Activated T-helper 2 cell treated with anti-CD3 and anti-CD28 coated beads, Interferon-gamma antibody, Interleukin-2, Interleukin-4, amounts not matched to agents 10 μg/mL and 5 μg/mL and 100 μg/mL, durations not matched to agents 14 hours and 24 hours and 36 hours (primary cell): ENCODE measurements at regions not wholly inside any gene's neighbourhood (a gene's known extent, or its start where the extent isn't known, plus 50 kb on each side); places are given as distances from the start of the nearest gene placed in this dataset.

Experiments
- DNase-seq: peaks from one replicate; pipeline ENCODE4 v3.0.0; 2021; ENCODE audit warnings: low spot score
- H3K27ac Mint-ChIP-seq: one replicate; pipeline ENCODE4 v1.8.0; 2021; ENCODE audit warnings: mixed read lengths
- H3K27me3 Mint-ChIP-seq: one replicate; pipeline ENCODE4 v1.8.0; 2021; ENCODE audit warnings: low read depth, mixed read lengths
- H3K36me3 Mint-ChIP-seq: one replicate; pipeline ENCODE4 v1.8.0; 2021; ENCODE audit warnings: low read depth, mixed read lengths
- H3K4me1 Mint-ChIP-seq: one replicate; pipeline ENCODE4 v1.8.0; 2021; ENCODE audit warnings: low read depth, mixed read lengths
- H3K4me3 Mint-ChIP-seq: one replicate; pipeline ENCODE4 v1.8.0; 2021; ENCODE audit warnings: low read depth, mild to moderate bottlenecking, moderate library complexity, mixed read lengths
- H3K9me3 Mint-ChIP-seq: one replicate; pipeline ENCODE4 v1.8.0; 2021; ENCODE audit warnings: mixed read lengths
- intact Hi-C: fragments of 100-400 bp; cut with micrococcal nuclease; formaldehyde crosslinking; loops from one replicate; pipeline ENCODE4 v1.15.1; 2023

DNA sequence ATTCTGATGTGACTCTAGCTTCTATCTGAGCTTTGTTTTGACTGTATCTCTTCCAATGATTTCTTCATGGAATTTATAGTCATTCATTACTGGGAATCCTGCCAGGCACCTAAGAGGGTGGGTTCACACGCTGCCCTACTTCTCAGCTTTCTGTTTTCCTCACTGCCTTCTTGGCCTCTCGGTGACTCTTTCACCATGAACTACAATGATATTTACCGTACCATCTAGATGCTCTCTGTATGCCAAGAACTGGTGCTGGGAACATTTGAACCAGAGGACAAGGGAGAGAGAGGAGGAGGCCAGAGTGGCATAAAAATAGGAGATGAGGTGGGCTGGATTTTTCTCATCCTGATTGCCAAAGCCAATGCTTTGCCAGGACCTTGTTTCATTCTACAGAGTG lies 280.0 kb upstream of the P2RY1 start:
- Mint-ChIP-seq H3K27me3 (peaks cover 3% of the 10 kb centered on the region), H3K4me3 (no peak overlapping the region)
- intact Hi-C loops, result no loop called here

DNA sequence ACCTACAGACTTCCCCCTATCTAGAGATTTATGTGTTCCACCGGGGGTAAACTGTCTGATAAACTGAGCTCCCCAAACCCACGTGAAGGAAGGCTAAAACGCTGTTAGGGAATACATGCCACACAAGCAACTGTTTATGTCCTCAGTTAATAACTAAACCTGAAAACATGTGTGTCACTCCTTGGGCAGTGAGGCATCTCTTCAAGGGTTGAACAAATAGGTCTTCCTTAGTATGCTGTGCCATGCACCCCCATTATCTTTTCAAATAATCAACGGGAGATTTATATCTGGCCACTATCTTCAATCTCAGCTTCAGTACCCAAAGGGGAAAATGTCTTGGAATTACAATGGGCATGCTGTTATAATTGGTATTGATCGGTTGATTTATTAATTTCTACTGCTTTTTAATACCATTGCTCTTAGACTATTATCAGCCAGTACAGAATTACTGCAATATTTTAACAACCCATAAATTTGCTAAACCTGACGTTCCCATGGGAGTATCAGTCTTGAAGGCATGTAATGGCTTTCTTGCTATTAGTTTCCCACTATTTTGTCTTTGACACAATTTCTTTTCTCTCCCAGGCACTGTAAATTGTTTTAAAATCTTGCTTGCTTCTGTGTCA lies 279.2 kb upstream of the P2RY1 start:
- peaks cover 13% of the 10 kb centered on the region for H3K9me3 Mint-ChIP-seq
- intact Hi-C loops, result no loop called here
- no peak overlapping the region for H3K4me3 Mint-ChIP-seq
- DNase-seq, result no peak
- no peak overlapping the region for H3K27ac Mint-ChIP-seq
- no peaks in the 10 kb centered on the region for H3K36me3 Mint-ChIP-seq
- peaks cover 3% of the 10 kb centered on the region for H3K27me3 Mint-ChIP-seq
- H3K4me1 Mint-ChIP-seq, result peaks cover 6% of the 10 kb centered on the region

More for the DNA sequence above, 280.0 kb upstream of the P2RY1 start:
- H3K4me1 Mint-ChIP-seq, result peaks cover 6% of the 10 kb centered on the region
- peaks cover 13% of the 10 kb centered on the region for H3K9me3 Mint-ChIP-seq
- DNase-seq, result no peak
- no peaks in the 10 kb centered on the region for H3K36me3 Mint-ChIP-seq
- H3K27ac Mint-ChIP-seq, result no peak overlapping the region

DNA sequence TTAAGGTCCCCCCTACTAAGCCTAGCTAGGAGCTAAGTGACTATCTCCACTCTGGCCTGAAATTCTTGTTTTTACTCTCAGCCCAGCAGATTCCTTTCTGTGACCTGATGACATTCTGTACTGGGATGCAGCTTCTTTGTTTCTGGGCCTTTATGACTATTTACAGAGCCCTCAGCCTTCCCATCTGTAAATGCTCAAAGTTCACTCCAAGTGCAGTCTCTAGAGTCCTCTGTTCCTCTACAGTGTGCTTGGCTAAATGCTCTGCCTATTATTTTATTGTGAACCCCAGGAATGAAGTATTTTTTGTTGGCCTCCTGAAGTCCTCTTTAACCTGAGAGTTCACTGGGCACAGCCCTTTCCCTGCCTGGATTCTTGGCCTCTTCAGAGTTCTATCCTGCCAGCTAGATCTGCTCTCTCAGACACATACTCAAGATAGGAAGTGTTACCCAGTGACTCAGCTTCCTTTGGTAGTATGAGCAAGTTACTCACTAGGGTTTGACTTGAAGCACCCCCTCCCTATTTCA lies 278.1 kb upstream of the P2RY1 start:
- Mint-ChIP-seq H3K4me1 (peaks cover 6% of the 10 kb centered on the region), H3K4me3 (no peak overlapping the region), H3K27ac (no peak overlapping the region), H3K36me3 (no peaks in the 10 kb centered on the region), H3K27me3 (peaks cover 2% of the 10 kb centered on the region), H3K9me3 (peaks cover 13% of the 10 kb centered on the region)
- intact Hi-C loops, result no loop called here
- DNase-seq, result no peak

DNA sequence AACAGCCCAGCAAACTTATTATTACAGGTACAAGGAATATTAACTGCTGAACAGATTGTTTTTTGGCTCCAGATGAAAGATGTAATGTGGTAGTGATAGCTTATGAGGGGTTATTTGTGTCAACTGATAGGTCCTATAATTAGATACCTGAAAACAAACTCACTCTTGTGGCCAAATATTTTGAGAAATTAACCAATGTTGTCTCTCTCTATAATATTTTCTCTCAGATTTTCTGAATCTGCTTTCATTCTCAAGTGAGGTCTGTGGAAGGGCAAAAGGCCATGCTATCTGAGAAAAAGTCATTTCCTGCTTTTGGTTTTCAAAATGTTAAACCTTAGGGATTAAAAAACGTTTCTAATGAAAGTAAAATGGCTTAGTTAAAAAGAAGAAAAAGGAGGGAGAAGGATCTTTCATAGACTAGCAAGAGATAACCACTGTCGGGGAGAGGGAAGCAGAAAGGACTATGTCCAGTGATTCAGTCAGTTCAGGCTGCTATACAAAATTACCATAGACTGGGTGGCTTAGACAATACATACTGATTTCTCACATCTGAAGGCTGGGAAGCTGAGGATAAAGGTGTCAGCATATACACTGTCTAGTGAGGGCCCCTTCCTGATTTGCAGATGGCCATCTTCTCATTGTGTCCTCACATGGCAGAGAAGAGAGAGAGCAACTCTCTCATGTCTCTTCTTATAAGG lies 277.5 kb upstream of the P2RY1 start:
- H3K27ac Mint-ChIP-seq, result no peak overlapping the region

DNA sequence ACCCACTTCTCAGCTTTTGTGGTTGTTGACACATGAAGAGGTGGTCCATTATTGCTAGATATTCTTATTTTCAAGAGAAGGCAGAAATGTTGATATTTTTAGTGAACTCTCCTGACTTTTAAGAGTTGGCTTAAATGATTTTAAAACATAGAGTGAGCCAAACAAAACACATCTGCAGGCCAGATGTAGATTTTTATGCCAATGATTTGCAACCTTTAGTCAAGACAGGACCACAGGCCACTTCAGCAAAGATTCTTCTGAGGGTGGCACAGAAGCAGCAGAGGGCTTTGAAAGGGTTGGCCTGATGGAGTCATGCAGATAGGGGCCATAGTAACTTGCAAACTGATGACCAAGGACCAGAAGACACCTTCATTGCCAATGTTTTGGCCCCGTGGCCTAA lies 276.5 kb upstream of the P2RY1 start:
- no peak overlapping the region for H3K27ac Mint-ChIP-seq
- H3K36me3 Mint-ChIP-seq, result no peaks in the 10 kb centered on the region
- peaks cover 6% of the 10 kb centered on the region for H3K4me1 Mint-ChIP-seq
- H3K4me3 Mint-ChIP-seq, result no peak overlapping the region
- intact Hi-C loops, result no loop called here
- peaks cover 13% of the 10 kb centered on the region for H3K9me3 Mint-ChIP-seq
- peaks cover 2% of the 10 kb centered on the region for H3K27me3 Mint-ChIP-seq
- no peak for DNase-seq

More for the DNA sequence above, 277.5 kb upstream of the P2RY1 start:
- Mint-ChIP-seq H3K9me3 (peaks cover 13% of the 10 kb centered on the region), H3K4me3 (no peak overlapping the region), H3K27me3 (peaks cover 2% of the 10 kb centered on the region), H3K4me1 (peaks cover 6% of the 10 kb centered on the region), H3K36me3 (no peaks in the 10 kb centered on the region)
- intact Hi-C loops, result no loop called here
- DNase-seq, result no peak

DNA sequence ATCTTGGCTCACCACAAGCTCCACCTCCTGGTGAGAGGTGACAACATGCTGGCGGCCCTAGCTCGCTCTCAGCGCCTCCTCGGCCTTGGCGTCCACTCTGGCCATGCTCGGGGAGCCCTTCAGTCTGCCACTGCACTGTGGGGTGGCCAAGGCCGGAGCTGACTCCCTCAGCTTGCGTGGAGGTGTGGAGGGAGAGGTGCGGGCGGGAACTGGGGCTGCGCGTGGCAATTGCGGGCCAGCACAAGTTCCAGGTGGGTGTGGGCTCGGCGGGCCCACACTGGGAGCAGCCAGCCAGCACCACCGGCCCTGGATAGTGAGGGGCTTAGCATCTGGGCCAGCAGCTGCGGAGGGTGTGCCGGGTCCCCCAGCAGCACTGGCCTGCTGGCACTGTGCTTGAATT lies 275.7 kb upstream of the P2RY1 start:
- peaks cover 13% of the 10 kb centered on the region for H3K9me3 Mint-ChIP-seq

DNA sequence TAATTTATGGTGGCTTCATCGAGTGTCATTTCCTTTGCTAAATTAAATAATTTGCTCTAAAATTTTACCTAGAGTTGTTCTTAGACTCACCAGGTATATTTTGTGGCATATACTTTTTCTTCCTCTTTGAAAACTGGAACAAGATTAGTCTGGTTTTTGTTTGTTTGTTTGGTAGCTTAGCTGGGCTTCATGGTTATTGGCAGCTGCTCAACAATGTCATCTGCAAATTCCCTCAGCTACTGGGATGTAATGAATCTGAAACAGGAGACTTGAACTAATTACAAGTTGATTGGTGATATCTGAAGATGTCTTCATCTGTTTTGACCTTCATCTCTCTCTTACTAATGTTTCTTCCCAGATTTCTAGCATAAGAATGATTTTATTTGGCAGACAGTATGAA lies 270.5 kb upstream of the P2RY1 start:
- H3K27me3 Mint-ChIP-seq, result peaks cover 12% of the 10 kb centered on the region
- H3K4me1 Mint-ChIP-seq, result no peaks in the 10 kb centered on the region
- intact Hi-C loops, result no loop called here
- no peak for DNase-seq
- H3K9me3 Mint-ChIP-seq, result no peaks in the 10 kb centered on the region
- no peak overlapping the region for H3K4me3 Mint-ChIP-seq
- H3K27ac Mint-ChIP-seq, result no peak overlapping the region
- H3K36me3 Mint-ChIP-seq, result no peaks in the 10 kb centered on the region

More for the DNA sequence above, 275.7 kb upstream of the P2RY1 start:
- DNase-seq, result no peak
- Mint-ChIP-seq H3K4me3 (no peak overlapping the region), H3K36me3 (no peaks in the 10 kb centered on the region), H3K27ac (no peak overlapping the region), H3K27me3 (peaks cover 2% of the 10 kb centered on the region), H3K4me1 (peaks cover 6% of the 10 kb centered on the region)
- intact Hi-C loops, result no loop called here

DNA sequence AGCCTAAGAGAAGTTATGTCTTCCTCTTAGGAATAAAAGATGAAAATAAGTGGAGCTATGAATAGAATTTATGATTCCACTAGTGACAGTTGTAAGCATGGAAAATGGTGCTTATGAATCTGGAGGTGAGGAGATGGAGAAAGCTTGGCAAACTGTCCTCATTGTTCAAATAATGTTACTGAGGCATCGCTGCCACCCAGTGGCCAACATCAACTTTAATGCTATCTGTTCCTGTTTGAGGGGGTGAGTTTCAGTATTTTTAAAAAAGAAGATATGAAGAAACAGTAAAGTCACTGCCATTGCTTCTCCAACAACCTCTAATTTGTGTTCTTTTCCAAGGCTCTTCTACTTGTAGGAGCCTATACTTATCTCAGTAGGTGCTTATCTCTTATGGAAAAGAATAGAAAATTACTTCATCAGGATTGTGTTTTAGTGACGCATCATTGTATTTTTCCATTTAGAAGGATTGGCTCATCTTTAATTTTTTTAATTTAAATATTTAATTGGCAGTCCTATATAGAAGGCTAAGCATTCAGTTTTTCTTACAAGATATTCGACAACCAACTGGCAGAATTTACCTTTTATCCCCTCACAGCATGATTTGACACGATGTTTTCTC lies 260.4 kb upstream of the P2RY1 start:
- H3K27me3 Mint-ChIP-seq, result peaks cover 36% of the 10 kb centered on the region
- H3K36me3 Mint-ChIP-seq, result no peaks in the 10 kb centered on the region
- no peak overlapping the region for H3K27ac Mint-ChIP-seq
- no peak overlapping the region for H3K4me3 Mint-ChIP-seq
- intact Hi-C loops, result loop anchor here (1.0 kb wide), 1 partner anchor 99 kb away; no protein-coding TSS in a partner anchor
- H3K9me3 Mint-ChIP-seq, result no peaks in the 10 kb centered on the region
- no peaks in the 10 kb centered on the region for H3K4me1 Mint-ChIP-seq
- no peak for DNase-seq

DNA sequence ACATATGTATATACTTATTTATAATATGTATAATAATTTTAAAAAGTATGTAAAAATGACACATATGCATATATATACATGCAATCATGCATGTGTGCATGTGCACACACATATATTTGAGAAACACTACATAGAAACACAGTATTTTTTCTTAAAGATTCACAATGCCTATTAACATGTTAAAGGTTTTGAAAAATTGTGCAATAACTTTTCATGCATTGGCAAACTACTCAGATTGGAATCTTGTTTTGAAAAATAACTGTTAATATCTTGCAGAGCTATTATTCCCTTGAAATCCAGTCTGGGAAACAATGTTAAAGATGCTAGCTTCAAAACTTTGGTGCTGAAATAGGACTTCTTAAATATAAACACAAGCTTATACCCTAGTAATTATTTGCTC lies 256.2 kb upstream of the P2RY1 start:
- intact Hi-C loops, result no loop called here
- no peak for DNase-seq
- Mint-ChIP-seq H3K36me3 (no peaks in the 10 kb centered on the region), H3K27ac (no peak overlapping the region), H3K9me3 (no peaks in the 10 kb centered on the region), H3K4me1 (no peaks in the 10 kb centered on the region), H3K27me3 (peaks cover 41% of the 10 kb centered on the region), H3K4me3 (no peak overlapping the region)

DNA sequence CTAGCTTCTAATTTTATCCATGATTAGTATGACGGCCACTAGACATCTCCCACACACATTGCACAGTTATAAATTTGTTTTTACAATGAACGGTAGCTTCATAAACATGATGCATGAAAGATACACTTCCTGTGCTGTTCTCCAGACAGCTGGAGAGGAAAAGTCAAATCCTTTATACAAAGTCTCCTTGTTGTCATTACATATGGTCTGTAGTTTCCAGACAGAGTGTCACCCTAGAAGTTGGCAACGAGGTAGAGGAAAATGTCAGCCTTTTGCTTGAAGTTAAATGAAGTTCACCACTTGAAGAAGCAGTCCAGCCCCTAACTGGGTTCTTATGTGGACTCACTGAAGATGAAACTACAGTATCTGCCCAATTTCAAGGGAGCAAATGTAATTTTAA lies 253.0 kb upstream of the P2RY1 start:
- intact Hi-C loops, result no loop called here
- DNase-seq, result no peak
- Mint-ChIP-seq H3K9me3 (no peaks in the 10 kb centered on the region), H3K36me3 (no peaks in the 10 kb centered on the region), H3K27me3 (peaks cover 37% of the 10 kb centered on the region), H3K4me1 (no peaks in the 10 kb centered on the region), H3K27ac (no peak overlapping the region), H3K4me3 (no peak overlapping the region)

DNA sequence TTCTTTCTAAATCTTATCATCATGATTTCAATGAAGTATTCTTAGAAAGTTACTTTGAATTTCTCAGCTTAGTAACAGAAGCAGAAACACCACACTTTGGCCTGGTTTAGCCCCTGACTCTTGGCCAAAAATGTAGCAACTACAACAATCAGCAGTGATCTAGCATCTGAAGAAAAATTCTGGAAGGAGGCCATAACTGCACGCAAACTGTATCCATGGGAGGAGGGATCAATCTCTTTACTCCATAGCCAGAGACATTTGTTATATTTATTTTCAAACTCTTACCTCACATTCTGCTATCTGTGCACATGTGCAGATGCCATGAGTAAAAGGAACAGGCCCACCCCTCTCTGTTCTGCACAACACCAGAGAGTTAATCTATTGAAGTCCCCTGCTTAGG lies 251.0 kb upstream of the P2RY1 start:
- no peak overlapping the region for H3K4me3 Mint-ChIP-seq
- DNase-seq, result no peak
- H3K9me3 Mint-ChIP-seq, result no peaks in the 10 kb centered on the region
- H3K36me3 Mint-ChIP-seq, result no peaks in the 10 kb centered on the region
- H3K27me3 Mint-ChIP-seq, result peaks cover 34% of the 10 kb centered on the region
- intact Hi-C loops, result no loop called here
- no peaks in the 10 kb centered on the region for H3K4me1 Mint-ChIP-seq
- no peak overlapping the region for H3K27ac Mint-ChIP-seq

DNA sequence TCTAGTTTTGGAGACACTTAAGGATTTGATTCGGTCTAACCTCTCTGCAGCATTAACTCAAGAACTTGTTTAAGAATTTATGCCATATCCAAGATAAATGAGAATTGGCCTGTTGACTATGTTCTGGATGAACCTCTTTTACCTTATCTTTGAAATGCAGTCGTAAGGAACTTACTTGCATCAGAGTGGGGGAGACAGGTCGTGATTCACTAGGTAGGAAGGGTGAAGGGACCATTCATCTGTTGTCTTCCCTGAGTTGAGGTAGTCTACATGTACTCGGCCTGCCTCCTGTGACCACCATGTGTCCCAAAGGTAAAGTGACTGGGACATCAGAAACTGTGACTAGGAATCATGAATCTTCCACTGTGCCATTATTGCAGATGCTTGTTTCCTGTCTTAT lies 248.0 kb upstream of the P2RY1 start:
- Mint-ChIP-seq H3K36me3 (no peaks in the 10 kb centered on the region), H3K9me3 (no peaks in the 10 kb centered on the region), H3K4me3 (no peak overlapping the region), H3K27me3 (peaks cover 25% of the 10 kb centered on the region), H3K4me1 (no peaks in the 10 kb centered on the region), H3K27ac (no peak overlapping the region)
- no peak for DNase-seq
- intact Hi-C loops, result no loop called here

DNA sequence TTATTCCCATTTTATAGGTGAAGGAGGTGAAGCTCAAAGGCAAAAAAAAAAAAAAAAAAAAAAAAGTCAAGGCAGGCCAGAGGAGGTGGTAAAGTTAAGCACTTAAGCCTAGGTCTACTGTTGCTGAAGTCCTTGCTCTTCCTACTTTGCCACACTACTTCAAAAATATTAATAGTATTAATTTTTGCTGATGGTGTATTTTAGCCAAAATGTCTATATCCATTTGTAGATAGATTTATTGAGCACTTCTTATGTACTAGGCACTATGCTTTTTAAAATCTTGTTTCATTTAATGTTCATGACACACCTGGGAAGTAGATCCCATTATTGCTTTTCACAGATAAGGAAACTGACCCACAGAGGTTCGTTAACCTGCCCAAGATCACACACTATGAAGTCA lies 247.1 kb upstream of the P2RY1 start:
- Mint-ChIP-seq H3K4me3 (no peak overlapping the region), H3K27me3 (peaks cover 25% of the 10 kb centered on the region), H3K4me1 (no peaks in the 10 kb centered on the region), H3K36me3 (no peaks in the 10 kb centered on the region), H3K9me3 (no peaks in the 10 kb centered on the region), H3K27ac (no peak overlapping the region)
- no peak for DNase-seq
- intact Hi-C loops, result no loop called here
